ENCODE measurements at regions not wholly inside any gene's neighbourhood (a gene's known extent, or its start where the extent isn't known, plus 50 kb on each side); places are given as distances from the start of the nearest gene placed in this dataset.

DNA sequence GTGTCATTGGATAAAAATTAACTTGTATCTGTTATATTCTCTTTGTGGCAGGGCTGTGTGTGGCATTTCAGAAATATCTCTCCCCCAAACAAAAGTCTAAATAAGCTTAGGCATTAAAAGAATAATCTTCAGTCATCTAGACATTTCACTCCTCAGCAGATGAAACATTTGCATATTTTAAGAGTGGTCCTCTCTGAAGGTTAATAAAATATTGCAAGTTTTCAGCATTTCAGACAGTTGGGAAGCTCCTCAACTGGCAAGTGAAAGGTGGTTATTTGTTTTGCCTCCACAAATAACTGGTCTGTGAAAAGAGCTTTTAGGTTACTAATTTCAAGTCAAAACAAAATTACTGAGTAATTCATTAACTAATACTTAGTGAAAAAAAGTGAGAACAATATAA is 462.6 kb downstream of the EPHA4 start:
- Mint-ChIP-seq H3K4me3 (no peak overlapping the region), H3K36me3 (no peaks in the 10 kb centered on the region), H3K9me3 (no peaks in the 10 kb centered on the region), H3K4me1 (peaks cover 9% of the 10 kb centered on the region), H3K27me3 (ENCODE audit: low read depth) (no peaks in the 10 kb centered on the region), H3K27ac (no peak overlapping the region)
- CTCF ChIA-PET = interaction anchor here (1.5 kb wide), 1 partner anchor 9 kb away, joined by 3 read pairs; no protein-coding TSS in a partner anchor
- DNase-seq (ENCODE audit: low spot score) (no peak), ATAC-seq (no peak)
- POLR2A ChIA-PET = no interaction called here
- TF ChIP-seq IRF1 (CRISPR knock-in tag; IDR thresholded peaks at IDR 0.05) = no peak

DNA sequence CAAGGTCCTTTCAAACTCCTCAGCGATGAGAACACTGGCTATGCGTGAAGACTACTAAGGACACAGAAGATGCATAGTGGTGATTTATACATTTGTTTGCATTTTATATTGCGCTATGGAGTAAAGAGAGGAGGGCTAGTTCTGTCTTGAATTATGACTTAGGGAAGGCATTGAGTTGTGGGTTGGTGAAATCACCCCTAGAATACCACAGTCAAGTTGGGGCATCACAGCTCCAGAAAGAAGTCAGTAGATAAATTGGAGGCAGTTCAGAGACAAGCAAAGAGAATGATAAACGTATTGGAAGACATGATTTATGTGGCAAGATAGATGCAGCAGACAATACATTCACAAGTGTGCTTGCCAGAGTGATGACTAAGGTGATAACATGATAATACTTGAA is 460.4 kb downstream of the EPHA4 start:
- peaks cover 3% of the 10 kb centered on the region for H3K4me1 Mint-ChIP-seq
- DNase-seq (ENCODE audit: low spot score) (no peak), ATAC-seq (no peak)
- no peaks in the 10 kb centered on the region for H3K9me3 Mint-ChIP-seq
- ChIA-PET CTCF (no interaction called here), POLR2A (no interaction called here)
- no peak overlapping the region for H3K4me3 Mint-ChIP-seq
- H3K36me3 Mint-ChIP-seq = no peaks in the 10 kb centered on the region
- H3K27me3 Mint-ChIP-seq (ENCODE audit: low read depth) = no peaks in the 10 kb centered on the region
- H3K27ac Mint-ChIP-seq = no peak overlapping the region
- TF ChIP-seq, protein P1, sequence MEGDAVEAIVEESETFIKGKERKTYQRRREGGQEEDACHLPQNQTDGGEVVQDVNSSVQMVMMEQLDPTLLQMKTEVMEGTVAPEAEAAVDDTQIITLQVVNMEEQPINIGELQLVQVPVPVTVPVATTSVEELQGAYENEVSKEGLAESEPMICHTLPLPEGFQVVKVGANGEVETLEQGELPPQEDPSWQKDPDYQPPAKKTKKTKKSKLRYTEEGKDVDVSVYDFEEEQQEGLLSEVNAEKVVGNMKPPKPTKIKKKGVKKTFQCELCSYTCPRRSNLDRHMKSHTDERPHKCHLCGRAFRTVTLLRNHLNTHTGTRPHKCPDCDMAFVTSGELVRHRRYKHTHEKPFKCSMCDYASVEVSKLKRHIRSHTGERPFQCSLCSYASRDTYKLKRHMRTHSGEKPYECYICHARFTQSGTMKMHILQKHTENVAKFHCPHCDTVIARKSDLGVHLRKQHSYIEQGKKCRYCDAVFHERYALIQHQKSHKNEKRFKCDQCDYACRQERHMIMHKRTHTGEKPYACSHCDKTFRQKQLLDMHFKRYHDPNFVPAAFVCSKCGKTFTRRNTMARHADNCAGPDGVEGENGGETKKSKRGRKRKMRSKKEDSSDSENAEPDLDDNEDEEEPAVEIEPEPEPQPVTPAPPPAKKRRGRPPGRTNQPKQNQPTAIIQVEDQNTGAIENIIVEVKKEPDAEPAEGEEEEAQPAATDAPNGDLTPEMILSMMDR (IDR thresholded peaks at IDR 0.05) = no peak
- TF ChIP-seq NFE2L1 (CRISPR knock-in tag; IDR thresholded peaks at IDR 0.05) (no peak), IRF1 (CRISPR knock-in tag; IDR thresholded peaks at IDR 0.05) (no peak), RORB (CRISPR knock-in tag; IDR thresholded peaks at IDR 0.05) (no peak)

DNA sequence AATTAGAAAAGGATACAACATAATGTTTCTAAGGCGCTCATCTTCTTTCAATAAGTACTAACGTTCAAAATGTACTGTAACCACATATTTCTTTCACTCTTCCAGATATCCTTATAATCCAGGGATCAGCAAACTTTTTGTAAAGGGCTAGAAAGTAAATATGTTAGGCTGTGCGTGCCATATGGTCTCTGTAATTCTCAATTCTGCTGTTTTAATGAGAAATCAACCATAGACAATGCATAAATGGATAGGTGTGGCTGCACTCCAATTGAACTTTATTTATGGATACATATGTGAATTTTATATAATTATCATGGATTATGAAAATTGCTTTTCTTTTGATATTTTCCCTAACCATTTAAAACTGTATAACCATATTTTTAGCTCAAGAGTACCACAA is 459.4 kb downstream of the EPHA4 start:
- ATAC-seq = no peak
- TF ChIP-seq, protein P2, sequence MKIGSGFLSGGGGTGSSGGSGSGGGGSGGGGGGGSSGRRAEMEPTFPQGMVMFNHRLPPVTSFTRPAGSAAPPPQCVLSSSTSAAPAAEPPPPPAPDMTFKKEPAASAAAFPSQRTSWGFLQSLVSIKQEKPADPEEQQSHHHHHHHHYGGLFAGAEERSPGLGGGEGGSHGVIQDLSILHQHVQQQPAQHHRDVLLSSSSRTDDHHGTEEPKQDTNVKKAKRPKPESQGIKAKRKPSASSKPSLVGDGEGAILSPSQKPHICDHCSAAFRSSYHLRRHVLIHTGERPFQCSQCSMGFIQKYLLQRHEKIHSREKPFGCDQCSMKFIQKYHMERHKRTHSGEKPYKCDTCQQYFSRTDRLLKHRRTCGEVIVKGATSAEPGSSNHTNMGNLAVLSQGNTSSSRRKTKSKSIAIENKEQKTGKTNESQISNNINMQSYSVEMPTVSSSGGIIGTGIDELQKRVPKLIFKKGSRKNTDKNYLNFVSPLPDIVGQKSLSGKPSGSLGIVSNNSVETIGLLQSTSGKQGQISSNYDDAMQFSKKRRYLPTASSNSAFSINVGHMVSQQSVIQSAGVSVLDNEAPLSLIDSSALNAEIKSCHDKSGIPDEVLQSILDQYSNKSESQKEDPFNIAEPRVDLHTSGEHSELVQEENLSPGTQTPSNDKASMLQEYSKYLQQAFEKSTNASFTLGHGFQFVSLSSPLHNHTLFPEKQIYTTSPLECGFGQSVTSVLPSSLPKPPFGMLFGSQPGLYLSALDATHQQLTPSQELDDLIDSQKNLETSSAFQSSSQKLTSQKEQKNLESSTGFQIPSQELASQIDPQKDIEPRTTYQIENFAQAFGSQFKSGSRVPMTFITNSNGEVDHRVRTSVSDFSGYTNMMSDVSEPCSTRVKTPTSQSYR (CRISPR knock-in tag; IDR thresholded peaks at IDR 0.05) = no peak
- no peak for DNase-seq (ENCODE audit: low spot score)
- Mint-ChIP-seq H3K9me3 (no peaks in the 10 kb centered on the region), H3K36me3 (no peaks in the 10 kb centered on the region), H3K4me3 (no peak overlapping the region), H3K4me1 (no peaks in the 10 kb centered on the region), H3K27ac (no peak overlapping the region), H3K27me3 (ENCODE audit: low read depth) (no peaks in the 10 kb centered on the region)
- CTCF ChIA-PET = no interaction called here
- POLR2A ChIA-PET = no interaction called here

DNA sequence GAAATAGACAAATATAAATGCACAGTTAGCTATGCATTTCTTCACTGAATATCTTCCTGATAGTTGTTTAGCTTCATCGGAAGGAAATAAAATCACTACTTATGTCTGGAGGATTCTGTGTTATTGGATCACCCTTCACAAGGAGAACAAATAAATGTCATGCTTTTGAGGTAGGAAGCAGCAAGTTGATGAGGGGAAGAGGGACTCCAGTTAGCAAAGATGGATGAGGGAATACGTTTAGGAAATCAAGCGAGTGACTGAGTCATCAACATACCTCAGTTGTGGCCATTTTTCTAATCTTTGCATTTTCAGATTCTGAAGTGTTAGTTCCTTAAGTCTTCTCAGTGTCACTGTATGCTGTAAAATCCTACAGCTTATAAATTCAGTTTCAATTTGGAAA is 456.2 kb downstream of the EPHA4 start:
- Mint-ChIP-seq H3K27ac (no peak overlapping the region), H3K36me3 (no peaks in the 10 kb centered on the region), H3K4me3 (no peak overlapping the region), H3K4me1 (no peaks in the 10 kb centered on the region), H3K27me3 (ENCODE audit: low read depth) (no peaks in the 10 kb centered on the region), H3K9me3 (no peaks in the 10 kb centered on the region; the same call in 1 of the 2 replicates)
- ChIA-PET POLR2A (no interaction called here), CTCF (no interaction called here)
- ATAC-seq (no peak), DNase-seq (ENCODE audit: low spot score) (no peak)
- TF ChIP-seq, protein P3, sequence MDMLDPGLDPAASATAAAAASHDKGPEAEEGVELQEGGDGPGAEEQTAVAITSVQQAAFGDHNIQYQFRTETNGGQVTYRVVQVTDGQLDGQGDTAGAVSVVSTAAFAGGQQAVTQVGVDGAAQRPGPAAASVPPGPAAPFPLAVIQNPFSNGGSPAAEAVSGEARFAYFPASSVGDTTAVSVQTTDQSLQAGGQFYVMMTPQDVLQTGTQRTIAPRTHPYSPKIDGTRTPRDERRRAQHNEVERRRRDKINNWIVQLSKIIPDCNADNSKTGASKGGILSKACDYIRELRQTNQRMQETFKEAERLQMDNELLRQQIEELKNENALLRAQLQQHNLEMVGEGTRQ (CRISPR knock-in tag; IDR thresholded peaks at IDR 0.05) = no peak
- TF ChIP-seq, protein P4, sequence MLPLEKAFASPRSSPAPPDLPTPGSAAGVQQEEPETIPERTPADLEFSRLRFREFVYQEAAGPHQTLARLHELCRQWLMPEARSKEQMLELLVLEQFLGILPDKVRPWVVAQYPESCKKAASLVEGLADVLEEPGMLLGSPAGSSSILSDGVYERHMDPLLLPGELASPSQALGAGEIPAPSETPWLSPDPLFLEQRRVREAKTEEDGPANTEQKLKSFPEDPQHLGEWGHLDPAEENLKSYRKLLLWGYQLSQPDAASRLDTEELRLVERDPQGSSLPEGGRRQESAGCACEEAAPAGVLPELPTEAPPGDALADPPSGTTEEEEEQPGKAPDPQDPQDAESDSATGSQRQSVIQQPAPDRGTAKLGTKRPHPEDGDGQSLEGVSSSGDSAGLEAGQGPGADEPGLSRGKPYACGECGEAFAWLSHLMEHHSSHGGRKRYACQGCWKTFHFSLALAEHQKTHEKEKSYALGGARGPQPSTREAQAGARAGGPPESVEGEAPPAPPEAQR (CRISPR knock-in tag; IDR thresholded peaks at IDR 0.05) = no peak
- TF ChIP-seq ZNF423 (CRISPR knock-in tag; IDR thresholded peaks at IDR 0.05) = no peak
- no peak for TF ChIP-seq ZNF671 (CRISPR knock-in tag; IDR thresholded peaks at IDR 0.05)
- TF ChIP-seq, protein P1 (IDR thresholded peaks at IDR 0.05) = no peak
- TF ChIP-seq MYBL2 (CRISPR knock-in tag; IDR thresholded peaks at IDR 0.05) = no peak
- no peak for TF ChIP-seq ZNF512 (CRISPR knock-in tag; IDR thresholded peaks at IDR 0.05; ENCODE audit: borderline replicate concordance)
- TF ChIP-seq HMGA2 (CRISPR knock-in tag; IDR thresholded peaks at IDR 0.05) = no peak
- no peak for TF ChIP-seq ATF2 (CRISPR knock-in tag; IDR thresholded peaks at IDR 0.05; ENCODE audit: borderline replicate concordance, low read depth)
- TF ChIP-seq ZNF138 (CRISPR knock-in tag; conservative IDR thresholded peaks at IDR 0.05) = no peak

Measured in WTC11 (cell line).